CD14-positive monocyte (primary cell): ENCODE measurements at regions not wholly inside any gene's neighbourhood (a gene's known extent, or its start where the extent isn't known, plus 50 kb on each side); places are given as distances from the start of the nearest gene placed in this dataset.

Source experiments
- DNase-seq, 3 donors: peaks; one replicate each; pipeline ENCODE4 v3.0.0-alpha.2; 2011 to 2022
- H2AFZ ChIP-seq: 2 replicates; pipeline ENCODE4 v1.6.0; 2012; ENCODE audit warnings: mild to moderate bottlenecking, low read depth, low read length, inconsistent platforms; ENCODE audit not compliant: insufficient read depth, poor library complexity, severe bottlenecking
- H3K27ac ChIP-seq, 2 donors: 1 replicate in 1 of 2; 2 replicates in 1 of 2; pipeline ENCODE4 v1.5.1; 2012 to 2013; ENCODE audit warnings: low read length in 2 of 2, control low read depth in 1 of 2, inconsistent platforms in 1 of 2, low read depth in 1 of 2, mild to moderate bottlenecking in 1 of 2
- H3K27me3 ChIP-seq, 2 donors: one replicate each; pipeline versions ENCODE4 v1.6.0 to v1.6.1; 2011 to 2013; ENCODE audit warnings: low read length in 2 of 2; ENCODE audit not compliant: control insufficient read depth in 2 of 2, insufficient read depth in 2 of 2
- H3K36me3 ChIP-seq, 2 donors: replicated peaks in 1 of 2; 1 replicate in 1 of 2; 2 replicates in 1 of 2; pipeline versions ENCODE4 v1.5.1 to v1.6.1; 2012 to 2013; ENCODE audit warnings: low read length in 2 of 2, control low read depth in 1 of 2, inconsistent platforms in 1 of 2, mild to moderate bottlenecking in 1 of 2; ENCODE audit not compliant: insufficient read depth in 2 of 2, control insufficient read depth in 1 of 2
- H3K4me1 ChIP-seq, 2 donors: 1 replicate in 1 of 2; 2 replicates in 1 of 2; pipeline versions ENCODE4 v1.5.1 to v1.6.1; 2012 to 2013; ENCODE audit warnings: low read length in 2 of 2, control low read depth in 1 of 2, inconsistent platforms in 1 of 2, mild to moderate bottlenecking in 1 of 2, moderate library complexity in 1 of 2; ENCODE audit not compliant: insufficient read depth in 2 of 2, control insufficient read depth in 1 of 2
- H3K4me2 ChIP-seq: replicated peaks from 2 replicates; pipeline ENCODE3; 2012; ENCODE audit warnings: low read length, moderate library complexity, mild to moderate bottlenecking; ENCODE audit not compliant: poor library complexity, severe bottlenecking; ENCODE audit errors: extremely low read depth
- H3K4me3 ChIP-seq, 3 experiments: fragments of 200-600 bp in 1 of 3; sonication (generic) in 1 of 3; replicated peaks in 1 of 3; 1 replicate in 2 of 3; 2 replicates in 1 of 3; pipeline ENCODE4 v1.5.1; 2011 to 2013; ENCODE audit warnings: low read length in 3 of 3, mild to moderate bottlenecking in 3 of 3, control low read depth in 2 of 3, low read depth in 2 of 3, inconsistent platforms in 1 of 3, moderate library complexity in 1 of 3
- H3K79me2 ChIP-seq: 2 replicates; pipeline ENCODE4 v1.6.0; 2012; ENCODE audit warnings: mild to moderate bottlenecking, control low read depth, inconsistent platforms, low read length, moderate library complexity; ENCODE audit not compliant: insufficient read depth
- H3K9ac ChIP-seq: 2 replicates; pipeline ENCODE4 v1.6.0; 2017; ENCODE audit warnings: low read length, mild to moderate bottlenecking; ENCODE audit not compliant: insufficient read depth, poor library complexity, severe bottlenecking
- H3K9me3 ChIP-seq, 2 donors: replicated peaks in 1 of 2; 1 replicate in 1 of 2; 2 replicates in 1 of 2; pipeline versions ENCODE4 v1.5.1 to v1.6.1; 2012 to 2013; ENCODE audit warnings: low read length in 2 of 2, control low read depth in 1 of 2; ENCODE audit not compliant: control insufficient read depth in 1 of 2, insufficient read depth in 1 of 2
- H4K20me1 ChIP-seq: 2 replicates; pipeline ENCODE4 v1.6.0; 2012; ENCODE audit warnings: mild to moderate bottlenecking, low read length, control low read depth, moderate library complexity; ENCODE audit not compliant: insufficient read depth
- H3K27ac Mint-ChIP-seq, 7 donors: one replicate each; pipeline ENCODE4 v1.8.0; 2020; ENCODE audit warnings: mild to moderate bottlenecking in 7 of 7, mixed read lengths in 7 of 7, moderate library complexity in 6 of 7, inconsistent platforms in 2 of 7
- H3K27me3 Mint-ChIP-seq, 3 donors: one replicate each; pipeline ENCODE4 v1.8.0; 2021 to 2022; ENCODE audit warnings: low read depth in 3 of 3, mild to moderate bottlenecking in 3 of 3, mixed read lengths in 3 of 3, moderate library complexity in 3 of 3, inconsistent platforms in 1 of 3
- H3K36me3 Mint-ChIP-seq, 2 donors: one replicate each; pipeline ENCODE4 v1.8.0; 2020; ENCODE audit warnings: mixed read lengths in 2 of 2, inconsistent platforms in 1 of 2, mild to moderate bottlenecking in 1 of 2
- H3K4me1 Mint-ChIP-seq: one replicate; pipeline ENCODE4 v1.8.0; 2020; ENCODE audit warnings: mild to moderate bottlenecking, mixed read lengths
- H3K4me3 Mint-ChIP-seq, 2 donors: one replicate each; pipeline ENCODE4 v1.8.0; 2020; ENCODE audit warnings: mild to moderate bottlenecking in 2 of 2, mixed read lengths in 2 of 2, moderate library complexity in 1 of 2
- H3K9me3 Mint-ChIP-seq, 7 donors: one replicate each; pipeline ENCODE4 v1.8.0; 2020 to 2022; ENCODE audit warnings: mixed read lengths in 7 of 7, mild to moderate bottlenecking in 6 of 7, moderate library complexity in 6 of 7, inconsistent platforms in 2 of 7
- CTCF ChIP-seq: fragments of 200-600 bp; IDR thresholded peaks from one replicate; pipeline ENCODE4 v1.8.0; 2022; ENCODE audit warnings: antibody characterized with exemption, mild to moderate bottlenecking
- WGBS: methylation state at CpG from one replicate; pipeline ENCODE4 v1.1.5; 2013; ENCODE audit warnings: missing lambda C conversion rate; ENCODE audit not compliant: insufficient coverage; 5-methylcytosine and 5-hydroxymethylcytosine counted together
- intact Hi-C, 2 donors: fragments of 100-400 bp; cut with micrococcal nuclease; formaldehyde crosslinking; loops; one replicate each; pipeline versions ENCODE4 v1.15.0 to v1.15.1; 2023

GRCh38 chr12:93306636-93307035 is 71.1 kb upstream of the NUDT4 start:
- Mint-ChIP-seq H3K36me3 (no peaks in the 10 kb centered on the region), H3K4me1 (no peaks in the 10 kb centered on the region), H3K9me3 (peaks cover 2 to 15% (median 8%) of the 10 kb centered on the region in 7 donors), H3K27me3 (peaks cover 0 to 4% (median 4%) of the 10 kb centered on the region in 3 donors), H3K4me3 (no peak overlapping the region), H3K27ac (no peak overlapping the region)
- intact Hi-C loops = no loop called here
- Histone ChIP-seq H3K9ac (no peak overlapping the region), H2AFZ (no peak overlapping the region), H3K4me2 (no peak overlapping the region), H3K27ac (no peak overlapping the region), H4K20me1 (no peaks in the 10 kb centered on the region), H3K4me3 (no peak overlapping the region), H3K36me3 (no peaks in the 10 kb centered on the region), H3K4me1 (no peaks in the 10 kb centered on the region), H3K79me2 (no peaks in the 10 kb centered on the region), H3K27me3 (no peaks in the 10 kb centered on the region), H3K9me3 (no peaks in the 10 kb centered on the region)
- no peak for TF ChIP-seq CTCF
- DNase-seq = no peak

DNA sequence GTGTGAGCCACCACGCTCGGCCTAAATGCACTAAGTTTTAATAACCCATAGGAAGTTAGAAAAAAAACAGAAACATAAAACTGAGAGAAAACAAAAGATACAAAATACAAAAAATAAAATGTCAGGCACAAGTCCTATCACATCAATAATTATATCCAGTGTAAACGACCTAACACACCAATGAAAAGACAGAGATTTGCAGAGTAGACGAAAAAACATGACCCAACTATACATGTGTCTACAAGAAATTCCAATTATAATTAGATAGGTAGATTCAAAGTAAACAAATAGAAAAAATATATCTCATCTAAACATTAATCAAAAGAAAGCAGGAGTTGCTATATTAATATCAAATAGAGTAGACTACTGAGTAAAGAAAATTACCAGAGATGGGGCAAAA is 69.4 kb upstream of the NUDT4 start:
- H3K27ac ChIP-seq = no peak overlapping the region
- intact Hi-C loops = no loop called here
- no peak overlapping the region for H3K9ac ChIP-seq
- H3K9me3 ChIP-seq = no peaks in the 10 kb centered on the region
- no peaks in the 10 kb centered on the region for H3K27me3 ChIP-seq
- Mint-ChIP-seq H3K4me1 (no peaks in the 10 kb centered on the region), H3K4me3 (no peak overlapping the region), H3K9me3 (peaks cover 2 to 15% (median 8%) of the 10 kb centered on the region in 7 donors), H3K27ac (no peak overlapping the region), H3K27me3 (peaks cover 0 to 4% (median 4%) of the 10 kb centered on the region in 3 donors), H3K36me3 (no peaks in the 10 kb centered on the region)
- no peak overlapping the region for H3K4me3 ChIP-seq
- DNase-seq = no peak
- no peak overlapping the region for H3K4me2 ChIP-seq
- TF ChIP-seq CTCF = no peak
- no peaks in the 10 kb centered on the region for H3K36me3 ChIP-seq
- no CpG with 5 or more reads among the region's 4 CpGs for WGBS
- no peaks in the 10 kb centered on the region for H3K79me2 ChIP-seq
- H4K20me1 ChIP-seq = no peaks in the 10 kb centered on the region
- H2AFZ ChIP-seq = no peak overlapping the region
- H3K4me1 ChIP-seq = no peaks in the 10 kb centered on the region
